ENCODE measurements at regions not wholly inside any gene's neighbourhood (a gene's known extent, or its start where the extent isn't known, plus 50 kb on each side); places are given as distances from the start of the nearest gene placed in this dataset.

DNA sequence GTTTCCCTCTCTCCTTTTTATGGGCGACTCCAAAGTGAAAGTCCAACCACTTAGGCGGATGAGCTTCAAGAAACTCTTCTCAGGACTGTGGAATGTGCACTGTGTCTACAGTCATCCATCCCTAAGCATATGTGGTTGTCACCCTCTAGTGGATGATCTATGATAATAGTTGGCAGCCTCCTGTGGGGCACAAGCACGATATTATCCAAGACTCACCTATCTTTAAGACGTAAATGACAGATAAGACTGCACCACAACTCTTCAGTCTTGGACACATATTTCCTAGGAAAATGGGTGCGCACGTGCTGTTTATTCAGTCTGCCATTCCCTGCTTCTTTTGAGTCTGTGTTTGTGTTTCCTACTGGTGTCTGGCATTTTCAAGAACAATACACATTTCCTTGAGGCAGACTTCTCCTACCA lies 145.5 kb upstream of the CTAGE1 start:
- no peaks in the 10 kb centered on the region for H3K9me3 Mint-ChIP-seq

GRCh38 chr18:22564036-22564435 lies 146.3 kb upstream of the CTAGE1 start:
- H3K9me3 Mint-ChIP-seq, result no peaks in the 10 kb centered on the region
- no peak overlapping the region for H3K4me3 Mint-ChIP-seq
- H3K36me3 Mint-ChIP-seq, result no peaks in the 10 kb centered on the region
- DNase-seq (ENCODE audit: low spot score), result no peak
- ChIA-PET POLR2A (no interaction called here), CTCF (interaction anchor here (0.9 kb wide), 1 partner anchor 185 kb away, joined by 3 read pairs; no protein-coding TSS in a partner anchor)
- peaks cover 13% of the 10 kb centered on the region for H3K4me1 Mint-ChIP-seq
- no peak overlapping the region for H3K27ac Mint-ChIP-seq
- TF ChIP-seq CREM (CRISPR knock-in tag; IDR thresholded peaks at IDR 0.05) (no peak), OVOL2 (CRISPR knock-in tag; IDR thresholded peaks at IDR 0.05; ENCODE audit: borderline replicate concordance) (no peak), EMX1 (CRISPR knock-in tag; IDR thresholded peaks at IDR 0.05) (no peak), ESRRA (CRISPR knock-in tag; IDR thresholded peaks at IDR 0.05; ENCODE audit: borderline replicate concordance) (no peak), E2F1 (CRISPR knock-in tag; IDR thresholded peaks at IDR 0.05) (no peak), MXD4 (CRISPR knock-in tag; IDR thresholded peaks at IDR 0.05; ENCODE audit: borderline replicate concordance) (no peak), CREB1 (CRISPR knock-in tag; IDR thresholded peaks at IDR 0.05) (no peak), PRRX2 (CRISPR knock-in tag; IDR thresholded peaks at IDR 0.05) (no peak), USF1 (CRISPR knock-in tag; IDR thresholded peaks at IDR 0.05) (no peak), NR2C2 (CRISPR knock-in tag; IDR thresholded peaks at IDR 0.05) (no peak), NR1H2 (CRISPR knock-in tag; IDR thresholded peaks at IDR 0.05) (no peak), IRF1 (CRISPR knock-in tag; IDR thresholded peaks at IDR 0.05) (no peak), RELA (CRISPR knock-in tag; IDR thresholded peaks at IDR 0.05; ENCODE audit: borderline replicate concordance) (no peak), KAT7 (CRISPR knock-in tag; IDR thresholded peaks at IDR 0.05; ENCODE audit: borderline replicate concordance) (no peak), NFYB (CRISPR knock-in tag; conservative IDR thresholded peaks at IDR 0.05; ENCODE audit: low read depth) (no peak)
- TF ChIP-seq, protein P1, sequence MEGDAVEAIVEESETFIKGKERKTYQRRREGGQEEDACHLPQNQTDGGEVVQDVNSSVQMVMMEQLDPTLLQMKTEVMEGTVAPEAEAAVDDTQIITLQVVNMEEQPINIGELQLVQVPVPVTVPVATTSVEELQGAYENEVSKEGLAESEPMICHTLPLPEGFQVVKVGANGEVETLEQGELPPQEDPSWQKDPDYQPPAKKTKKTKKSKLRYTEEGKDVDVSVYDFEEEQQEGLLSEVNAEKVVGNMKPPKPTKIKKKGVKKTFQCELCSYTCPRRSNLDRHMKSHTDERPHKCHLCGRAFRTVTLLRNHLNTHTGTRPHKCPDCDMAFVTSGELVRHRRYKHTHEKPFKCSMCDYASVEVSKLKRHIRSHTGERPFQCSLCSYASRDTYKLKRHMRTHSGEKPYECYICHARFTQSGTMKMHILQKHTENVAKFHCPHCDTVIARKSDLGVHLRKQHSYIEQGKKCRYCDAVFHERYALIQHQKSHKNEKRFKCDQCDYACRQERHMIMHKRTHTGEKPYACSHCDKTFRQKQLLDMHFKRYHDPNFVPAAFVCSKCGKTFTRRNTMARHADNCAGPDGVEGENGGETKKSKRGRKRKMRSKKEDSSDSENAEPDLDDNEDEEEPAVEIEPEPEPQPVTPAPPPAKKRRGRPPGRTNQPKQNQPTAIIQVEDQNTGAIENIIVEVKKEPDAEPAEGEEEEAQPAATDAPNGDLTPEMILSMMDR (IDR thresholded peaks at IDR 0.05), result no peak
- TF ChIP-seq, protein P2, sequence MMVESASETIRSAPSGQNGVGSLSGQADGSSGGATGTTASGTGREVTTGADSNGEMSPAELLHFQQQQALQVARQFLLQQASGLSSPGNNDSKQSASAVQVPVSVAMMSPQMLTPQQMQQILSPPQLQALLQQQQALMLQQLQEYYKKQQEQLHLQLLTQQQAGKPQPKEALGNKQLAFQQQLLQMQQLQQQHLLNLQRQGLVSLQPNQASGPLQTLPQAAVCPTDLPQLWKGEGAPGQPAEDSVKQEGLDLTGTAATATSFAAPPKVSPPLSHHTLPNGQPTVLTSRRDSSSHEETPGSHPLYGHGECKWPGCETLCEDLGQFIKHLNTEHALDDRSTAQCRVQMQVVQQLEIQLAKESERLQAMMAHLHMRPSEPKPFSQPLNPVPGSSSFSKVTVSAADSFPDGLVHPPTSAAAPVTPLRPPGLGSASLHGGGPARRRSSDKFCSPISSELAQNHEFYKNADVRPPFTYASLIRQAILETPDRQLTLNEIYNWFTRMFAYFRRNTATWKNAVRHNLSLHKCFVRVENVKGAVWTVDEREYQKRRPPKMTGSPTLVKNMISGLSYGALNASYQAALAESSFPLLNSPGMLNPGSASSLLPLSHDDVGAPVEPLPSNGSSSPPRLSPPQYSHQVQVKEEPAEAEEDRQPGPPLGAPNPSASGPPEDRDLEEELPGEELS (CRISPR knock-in tag; IDR thresholded peaks at IDR 0.05), result no peak
- ATAC-seq, result no peak
- peaks cover 47% of the 10 kb centered on the region for H3K27me3 Mint-ChIP-seq (ENCODE audit: low read depth)

More for the DNA sequence above, 145.5 kb upstream of the CTAGE1 start:
- H3K27ac Mint-ChIP-seq, result no peak overlapping the region
- TF ChIP-seq TP53 (CRISPR knock-in tag; IDR thresholded peaks at IDR 0.05), result no peak
- TF ChIP-seq, protein P1 (IDR thresholded peaks at IDR 0.05), result peak; percentile 50
- no peak for TF ChIP-seq MAX (CRISPR knock-in tag; IDR thresholded peaks at IDR 0.05)
- ChIA-PET CTCF (interaction anchor here (0.5 to 1.6 kb wide), 19 partner anchors 11 to 639 kb away, joined by 3 to 10 read pairs (median 3); no protein-coding TSS in a partner anchor), POLR2A (no interaction called here)
- H3K4me1 Mint-ChIP-seq, result peaks cover 15% of the 10 kb centered on the region
- no peak overlapping the region for H3K4me3 Mint-ChIP-seq
- H3K27me3 Mint-ChIP-seq (ENCODE audit: low read depth), result peaks cover 54% of the 10 kb centered on the region
- H3K36me3 Mint-ChIP-seq, result no peaks in the 10 kb centered on the region
- ATAC-seq (peak; percentile 78), DNase-seq (ENCODE audit: low spot score) (no peak)

All from WTC11 (cell line).